ENCODE measurements at regions not wholly inside any gene's neighbourhood (a gene's known extent, or its start where the extent isn't known, plus 50 kb on each side); places are given as distances from the start of the nearest gene placed in this dataset.

DNA sequence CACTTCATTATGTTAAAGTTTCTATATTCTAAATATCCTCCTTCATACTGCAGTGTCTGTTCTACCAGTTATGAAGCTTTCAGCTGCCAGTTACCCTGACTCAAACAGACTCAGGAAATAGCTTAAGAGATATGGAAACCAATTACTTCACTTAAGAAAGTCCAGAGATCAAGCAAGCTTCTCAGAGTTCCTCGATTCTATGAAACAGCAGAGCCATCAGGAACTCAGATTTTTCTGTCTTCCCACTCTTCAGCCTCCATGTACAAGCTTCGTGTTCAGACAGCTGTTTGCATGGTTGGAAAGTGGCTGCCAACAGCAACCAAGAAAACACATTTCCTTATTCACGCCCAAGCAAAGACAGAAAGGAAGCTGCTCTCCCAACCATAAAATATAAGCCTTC, 216.1 kb downstream of the ACTL7B start:
- intact Hi-C loops (cut with micrococcal nuclease), result no loop called here
- peak in 1 of 3 donors; percentile 44 for DNase-seq
- no peaks in the 10 kb centered on the region for H3K36me3 ChIP-seq (replicated peaks in 1 of 2; ENCODE audit: control insufficient read depth in 1 of 2, insufficient read depth in 2 of 2, low read length in 2 of 2)
- Mint-ChIP-seq H3K4me3 (no peak overlapping the region), H3K9me3 (peaks cover 0 to 5% (median 4%) of the 10 kb centered on the region in 7 donors), H3K4me1 (peaks cover 76% of the 10 kb centered on the region), H3K27ac (peak overlapping the region; percentile 3 to 68 (median 46)), H3K27me3 (ENCODE audit: low read depth in 3 of 3) (peaks cover 0 to 5% (median 3%) of the 10 kb centered on the region in 3 donors), H3K36me3 (peaks cover 0 to under 1% of the 10 kb centered on the region in 2 donors)
- H2AFZ ChIP-seq (ENCODE audit: insufficient read depth, low read depth, low read length, poor library complexity, severe bottlenecking), result peak overlapping the region; percentile 24
- no peak overlapping the region for H3K4me3 ChIP-seq (replicated peaks in 1 of 3; ENCODE audit: low read depth in 2 of 3, low read length in 3 of 3)
- no peaks in the 10 kb centered on the region for H3K9me3 ChIP-seq (replicated peaks in 1 of 2; ENCODE audit: control insufficient read depth in 1 of 2, insufficient read depth in 1 of 2, low read length in 2 of 2)
- H4K20me1 ChIP-seq (ENCODE audit: insufficient read depth, low read length), result no peaks in the 10 kb centered on the region
- peak overlapping the region in 1 of 2 donors; percentile 47 for H3K27ac ChIP-seq (ENCODE audit: low read depth in 1 of 2, low read length in 2 of 2)
- H3K27me3 ChIP-seq (ENCODE audit: control insufficient read depth in 2 of 2, insufficient read depth in 2 of 2, low read length in 2 of 2), result no peaks in the 10 kb centered on the region
- no peak overlapping the region for H3K4me2 ChIP-seq (replicated peaks; ENCODE audit: extremely low read depth, low read length, poor library complexity, severe bottlenecking)
- WGBS (ENCODE audit: insufficient coverage), result 0% methylated on average over 2 of the region's 3 CpGs
- peaks cover 44 to 73% of the 10 kb centered on the region in 2 donors for H3K4me1 ChIP-seq (ENCODE audit: control insufficient read depth in 1 of 2, insufficient read depth in 2 of 2, low read length in 2 of 2)
- H3K9ac ChIP-seq (ENCODE audit: insufficient read depth, low read length, poor library complexity, severe bottlenecking), result no peak overlapping the region
- no peaks in the 10 kb centered on the region for H3K79me2 ChIP-seq (ENCODE audit: insufficient read depth, low read length)
- TF ChIP-seq, protein P1, sequence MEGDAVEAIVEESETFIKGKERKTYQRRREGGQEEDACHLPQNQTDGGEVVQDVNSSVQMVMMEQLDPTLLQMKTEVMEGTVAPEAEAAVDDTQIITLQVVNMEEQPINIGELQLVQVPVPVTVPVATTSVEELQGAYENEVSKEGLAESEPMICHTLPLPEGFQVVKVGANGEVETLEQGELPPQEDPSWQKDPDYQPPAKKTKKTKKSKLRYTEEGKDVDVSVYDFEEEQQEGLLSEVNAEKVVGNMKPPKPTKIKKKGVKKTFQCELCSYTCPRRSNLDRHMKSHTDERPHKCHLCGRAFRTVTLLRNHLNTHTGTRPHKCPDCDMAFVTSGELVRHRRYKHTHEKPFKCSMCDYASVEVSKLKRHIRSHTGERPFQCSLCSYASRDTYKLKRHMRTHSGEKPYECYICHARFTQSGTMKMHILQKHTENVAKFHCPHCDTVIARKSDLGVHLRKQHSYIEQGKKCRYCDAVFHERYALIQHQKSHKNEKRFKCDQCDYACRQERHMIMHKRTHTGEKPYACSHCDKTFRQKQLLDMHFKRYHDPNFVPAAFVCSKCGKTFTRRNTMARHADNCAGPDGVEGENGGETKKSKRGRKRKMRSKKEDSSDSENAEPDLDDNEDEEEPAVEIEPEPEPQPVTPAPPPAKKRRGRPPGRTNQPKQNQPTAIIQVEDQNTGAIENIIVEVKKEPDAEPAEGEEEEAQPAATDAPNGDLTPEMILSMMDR (IDR thresholded peaks at IDR 0.05), result no peak

DNA sequence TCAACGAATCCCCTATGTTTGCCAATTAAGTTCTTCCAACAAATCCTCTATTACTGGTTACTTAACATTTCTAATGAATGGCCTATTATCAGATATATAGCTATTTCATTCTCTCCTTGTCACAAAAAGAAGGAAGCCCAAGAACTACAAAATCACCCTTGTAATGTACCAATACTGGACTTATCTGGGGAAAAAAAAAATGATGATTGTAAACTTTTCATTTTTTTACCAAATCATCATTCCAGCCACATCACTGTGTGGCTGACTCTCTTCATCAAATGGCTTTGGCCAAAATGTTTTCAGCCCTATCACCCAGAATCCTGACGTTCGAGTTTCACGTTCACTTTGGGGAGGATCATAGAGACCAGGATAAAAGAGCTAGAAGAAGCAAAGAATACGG, 216.7 kb downstream of the ACTL7B start:
- no peak overlapping the region for H3K27ac ChIP-seq (ENCODE audit: low read depth in 1 of 2, low read length in 2 of 2)
- no peak overlapping the region for H3K4me2 ChIP-seq (replicated peaks; ENCODE audit: extremely low read depth, low read length, poor library complexity, severe bottlenecking)
- H3K4me3 ChIP-seq (replicated peaks in 1 of 3; ENCODE audit: low read depth in 2 of 3, low read length in 3 of 3), result no peak overlapping the region
- peaks cover 42 to 73% of the 10 kb centered on the region in 2 donors for H3K4me1 ChIP-seq (ENCODE audit: control insufficient read depth in 1 of 2, insufficient read depth in 2 of 2, low read length in 2 of 2)
- no peaks in the 10 kb centered on the region for H3K36me3 ChIP-seq (replicated peaks in 1 of 2; ENCODE audit: control insufficient read depth in 1 of 2, insufficient read depth in 2 of 2, low read length in 2 of 2)
- H3K27ac Mint-ChIP-seq, result peak overlapping the region in 3 of 7 donors; percentile 53 to 68 (median 64)
- TF ChIP-seq, protein P1 (IDR thresholded peaks at IDR 0.05), result no peak
- DNase-seq, result no peak
- H3K9me3 Mint-ChIP-seq, result peaks cover 0 to 3% (median 1%) of the 10 kb centered on the region in 7 donors
- 81% methylated on average over 4 of the region's 5 CpGs for WGBS (ENCODE audit: insufficient coverage)
- H3K27me3 ChIP-seq (ENCODE audit: control insufficient read depth in 2 of 2, insufficient read depth in 2 of 2, low read length in 2 of 2), result no peaks in the 10 kb centered on the region
- no peaks in the 10 kb centered on the region for H3K79me2 ChIP-seq (ENCODE audit: insufficient read depth, low read length)
- intact Hi-C loops (cut with micrococcal nuclease), result no loop called here
- H4K20me1 ChIP-seq (ENCODE audit: insufficient read depth, low read length), result no peaks in the 10 kb centered on the region
- no peak overlapping the region for H3K9ac ChIP-seq (ENCODE audit: insufficient read depth, low read length, poor library complexity, severe bottlenecking)
- peak overlapping the region; percentile 24 for H2AFZ ChIP-seq (ENCODE audit: insufficient read depth, low read depth, low read length, poor library complexity, severe bottlenecking)
- H3K27me3 Mint-ChIP-seq (ENCODE audit: low read depth in 3 of 3), result peaks cover 0 to 3% (median 3%) of the 10 kb centered on the region in 3 donors
- H3K36me3 Mint-ChIP-seq, result peaks cover 0 to 2% of the 10 kb centered on the region in 2 donors
- no peak overlapping the region for H3K4me3 Mint-ChIP-seq
- no peaks in the 10 kb centered on the region for H3K9me3 ChIP-seq (replicated peaks in 1 of 2; ENCODE audit: control insufficient read depth in 1 of 2, insufficient read depth in 1 of 2, low read length in 2 of 2)
- H3K4me1 Mint-ChIP-seq, result peaks cover 77% of the 10 kb centered on the region

Measured in CD14-positive monocyte (primary cell).